Karpas-422 (cell line): ENCODE measurements at regions not wholly inside any gene's neighbourhood (a gene's known extent, or its start where the extent isn't known, plus 50 kb on each side); places are given as distances from the start of the nearest gene placed in this dataset.

Source experiments
- DNase-seq: peaks from one replicate; pipeline ENCODE4 v3.0.0-alpha.2; 2015
- H2AFZ ChIP-seq: fragments of 200-600 bp; sonication (generic); 2 replicates; pipeline ENCODE4 v1.6.1; 2014; ENCODE audit warnings: antibody characterized with exemption, low read length, mixed read lengths
- H3K27ac ChIP-seq: fragments of 200-600 bp; sonication (generic); 2 replicates; pipeline ENCODE4 v1.5.1; 2014; ENCODE audit warnings: mild to moderate bottlenecking, low read length, moderate library complexity
- H3K27me3 ChIP-seq: fragments of 200-600 bp; sonication (generic); 2 replicates; pipeline ENCODE4 v1.6.1; 2014; ENCODE audit warnings: low read length, mixed read lengths
- H3K36me3 ChIP-seq: fragments of 200-600 bp; sonication (generic); 2 replicates; pipeline ENCODE4 v1.6.1; 2014; ENCODE audit warnings: low read length, mixed read lengths; ENCODE audit not compliant: insufficient read depth
- H3K4me1 ChIP-seq: fragments of 200-600 bp; sonication (generic); 2 replicates; pipeline ENCODE4 v1.6.1; 2014; ENCODE audit warnings: mild to moderate bottlenecking, low read length, mixed read lengths
- H3K4me2 ChIP-seq: fragments of 200-600 bp; sonication (generic); 2 replicates; pipeline ENCODE4 v1.6.1; 2014; ENCODE audit warnings: low read length, low read depth, mild to moderate bottlenecking; ENCODE audit not compliant: poor library complexity, severe bottlenecking
- H3K4me3 ChIP-seq: fragments of 200-600 bp; sonication (generic); 2 replicates; pipeline ENCODE4 v1.5.1; 2014; ENCODE audit warnings: mild to moderate bottlenecking, antibody characterized with exemption, low read length, mixed read lengths
- H3K79me2 ChIP-seq: fragments of 200-600 bp; sonication (generic); 2 replicates; pipeline ENCODE4 v1.6.1; 2014; ENCODE audit warnings: mild to moderate bottlenecking, low read length, mixed read lengths
- H3K9ac ChIP-seq: fragments of 200-600 bp; sonication (generic); 2 replicates; pipeline ENCODE4 v1.6.0; 2014; ENCODE audit warnings: low read length
- H3K9me2 ChIP-seq: fragments of 200-600 bp; sonication (generic), shearing (Covaris generic); replicated peaks from 2 replicates; pipeline ENCODE4 v1.6.0; 2014; ENCODE audit warnings: mild to moderate bottlenecking, low read length, moderate library complexity; ENCODE audit not compliant: insufficient read depth
- H3K9me3 ChIP-seq: fragments of 300-700, 200-600 bp; sonication (generic); 2 replicates; pipeline ENCODE4 v1.6.1; 2014; ENCODE audit warnings: low read length, mixed read lengths
- H4K20me1 ChIP-seq: fragments of 200-600 bp; sonication (generic); 2 replicates; pipeline ENCODE4 v1.6.1; 2014; ENCODE audit warnings: mild to moderate bottlenecking, antibody characterized with exemption, low read length, low read depth; ENCODE audit not compliant: insufficient read depth

- Histone ChIP-seq H3K4me3 (no peak overlapping the region), H3K27me3 (no peaks in the 10 kb centered on the region), H3K36me3 (no peaks in the 10 kb centered on the region), H3K4me2 (no peak overlapping the region), H3K9ac (no peak overlapping the region), H2AFZ (no peak overlapping the region), H4K20me1 (no peaks in the 10 kb centered on the region), H3K79me2 (no peaks in the 10 kb centered on the region), H3K4me1 (no peaks in the 10 kb centered on the region), H3K9me2 (no peaks in the 10 kb centered on the region), H3K27ac (no peak overlapping the region), H3K9me3 (peaks cover 34% of the 10 kb centered on the region)
- DNase-seq: no peak
Measured at GRCh38 chr18:28635530-28635929, 458.6 kb upstream of the CDH2 start.

- H3K9me3 ChIP-seq: peaks cover 37% of the 10 kb centered on the region
- DNase-seq: no peak
- H3K27ac ChIP-seq: no peak overlapping the region
- no peak overlapping the region for H3K4me3 ChIP-seq
- no peaks in the 10 kb centered on the region for H3K4me1 ChIP-seq
- no peaks in the 10 kb centered on the region for H4K20me1 ChIP-seq
- no peak overlapping the region for H3K9ac ChIP-seq
- no peaks in the 10 kb centered on the region for H3K36me3 ChIP-seq
- H3K4me2 ChIP-seq: no peak overlapping the region
- H2AFZ ChIP-seq: no peak overlapping the region
- no peaks in the 10 kb centered on the region for H3K79me2 ChIP-seq
- no peaks in the 10 kb centered on the region for H3K27me3 ChIP-seq
- H3K9me2 ChIP-seq: no peaks in the 10 kb centered on the region
Measured at GRCh38 chr18:28626756-28627155, 449.8 kb upstream of the CDH2 start.

DNA sequence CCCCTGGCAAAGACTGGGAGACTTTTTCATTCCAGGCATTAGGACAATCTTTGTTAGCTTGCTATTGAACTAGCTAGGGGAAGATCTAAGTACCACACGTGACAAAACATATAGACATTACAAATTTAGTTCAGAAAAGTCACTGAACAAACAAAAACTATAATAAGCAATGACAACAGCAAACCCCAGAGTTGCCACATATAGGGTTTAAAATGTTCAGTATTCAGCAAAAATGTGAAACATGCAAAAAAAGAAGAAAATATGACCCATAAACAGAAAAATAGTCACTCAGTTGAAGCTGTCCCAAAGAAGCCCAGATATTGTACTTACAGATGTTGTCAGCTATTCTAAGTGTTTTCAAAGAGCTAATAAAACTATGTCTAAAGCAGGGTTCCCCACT, 431.1 kb upstream of the CDH2 start:
- Histone ChIP-seq H2AFZ (no peak overlapping the region), H3K36me3 (no peaks in the 10 kb centered on the region), H3K4me1 (no peaks in the 10 kb centered on the region), H3K9me3 (peaks cover 27% of the 10 kb centered on the region), H3K27me3 (no peaks in the 10 kb centered on the region), H3K9ac (no peak overlapping the region), H3K9me2 (no peaks in the 10 kb centered on the region), H3K27ac (no peak overlapping the region), H3K4me3 (no peak overlapping the region), H3K79me2 (no peaks in the 10 kb centered on the region), H3K4me2 (no peak overlapping the region), H4K20me1 (no peaks in the 10 kb centered on the region)
- DNase-seq: no peak

DNA sequence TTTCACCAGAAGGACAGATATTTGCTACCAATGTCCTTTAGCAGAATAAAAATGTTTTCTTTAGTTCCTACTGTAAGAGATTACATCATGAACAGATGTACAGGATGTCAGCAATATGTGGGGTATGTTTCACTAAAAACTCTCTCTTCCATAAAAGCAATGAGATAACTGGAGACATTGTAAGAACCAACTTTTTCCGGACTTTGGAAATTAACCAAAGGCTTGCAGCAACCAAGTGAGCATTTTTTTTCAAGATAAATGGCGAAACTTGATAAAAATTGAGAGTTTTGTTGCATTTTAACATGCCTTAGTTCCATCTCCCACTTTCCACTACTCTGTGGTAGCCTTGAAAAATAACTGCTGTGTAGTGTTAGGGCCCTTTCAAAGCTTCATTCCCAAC, 429.8 kb upstream of the CDH2 start:
- Histone ChIP-seq H2AFZ (no peak overlapping the region), H3K4me3 (no peak overlapping the region), H3K4me1 (no peaks in the 10 kb centered on the region), H3K79me2 (no peaks in the 10 kb centered on the region), H3K9ac (no peak overlapping the region), H4K20me1 (no peaks in the 10 kb centered on the region), H3K4me2 (no peak overlapping the region), H3K27ac (no peak overlapping the region), H3K36me3 (no peaks in the 10 kb centered on the region), H3K9me3 (peaks cover 27% of the 10 kb centered on the region), H3K27me3 (no peaks in the 10 kb centered on the region), H3K9me2 (no peaks in the 10 kb centered on the region)
- DNase-seq: no peak

DNA sequence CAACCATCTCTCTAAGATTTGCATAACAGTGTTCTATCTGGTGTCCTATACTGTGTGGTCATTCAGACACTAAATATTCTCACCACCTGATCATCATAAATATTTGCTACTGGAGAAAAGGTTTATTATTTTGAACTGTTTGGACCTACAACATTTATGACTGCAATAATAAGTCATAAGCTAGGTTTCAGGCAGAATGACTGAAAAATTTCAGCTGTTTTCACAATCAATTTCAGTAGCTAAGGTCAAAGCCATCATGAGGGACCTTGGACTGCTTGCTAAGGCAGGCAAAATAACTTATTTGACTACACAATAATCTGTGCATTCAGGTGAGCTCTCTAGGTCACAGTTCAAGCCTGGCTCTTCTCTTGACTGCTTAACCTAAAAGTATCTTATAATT, 425.5 kb upstream of the CDH2 start:
- no peak for DNase-seq
- H3K9me3 ChIP-seq: peaks cover 41% of the 10 kb centered on the region
- no peak overlapping the region for H2AFZ ChIP-seq
- no peaks in the 10 kb centered on the region for H3K9me2 ChIP-seq
- no peaks in the 10 kb centered on the region for H4K20me1 ChIP-seq
- no peak overlapping the region for H3K27ac ChIP-seq
- no peaks in the 10 kb centered on the region for H3K27me3 ChIP-seq
- H3K9ac ChIP-seq: no peak overlapping the region
- H3K4me2 ChIP-seq: no peak overlapping the region
- H3K79me2 ChIP-seq: no peaks in the 10 kb centered on the region
- no peaks in the 10 kb centered on the region for H3K4me1 ChIP-seq
- no peak overlapping the region for H3K4me3 ChIP-seq
- H3K36me3 ChIP-seq: no peaks in the 10 kb centered on the region

- Histone ChIP-seq H3K27ac (no peak overlapping the region), H3K4me1 (no peaks in the 10 kb centered on the region), H3K36me3 (no peaks in the 10 kb centered on the region), H2AFZ (no peak overlapping the region), H3K9me3 (peaks cover 32% of the 10 kb centered on the region), H3K4me2 (no peak overlapping the region), H3K79me2 (no peaks in the 10 kb centered on the region), H4K20me1 (no peaks in the 10 kb centered on the region), H3K4me3 (no peak overlapping the region), H3K9me2 (no peaks in the 10 kb centered on the region), H3K9ac (no peak overlapping the region), H3K27me3 (no peaks in the 10 kb centered on the region)
- DNase-seq: no peak
Measured at GRCh38 chr18:28594034-28594433, 417.1 kb upstream of the CDH2 start.

DNA sequence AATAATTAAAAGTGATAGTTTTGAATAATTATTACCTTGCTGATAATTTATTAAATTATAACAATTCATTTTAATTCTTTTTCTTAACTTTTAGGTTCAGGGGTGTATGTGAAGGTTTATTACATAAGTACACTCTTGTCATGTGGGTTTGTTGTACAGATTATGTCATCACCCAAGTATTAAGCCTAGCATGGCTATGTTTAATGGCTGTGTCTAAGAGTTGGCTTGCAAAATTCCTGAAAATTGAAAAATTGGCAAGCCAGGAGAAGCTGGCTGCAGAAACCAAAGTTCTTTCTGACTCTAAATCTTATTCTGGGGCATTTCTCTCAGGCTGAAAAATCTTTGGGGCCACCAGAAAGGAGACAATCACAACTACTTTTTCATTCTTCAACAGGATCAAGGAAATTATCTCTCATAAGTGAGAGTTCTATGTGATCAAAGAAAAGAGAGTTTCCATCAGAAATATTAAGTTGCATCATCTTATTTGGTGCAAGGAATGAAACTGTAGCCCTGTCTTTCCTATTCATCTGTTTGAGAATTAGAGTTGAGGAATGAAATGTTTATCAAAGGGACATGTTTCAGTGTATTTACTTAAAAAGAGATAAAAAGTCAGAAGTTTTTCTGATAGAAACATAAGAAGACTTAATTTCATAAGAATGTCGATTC, 412.1 kb upstream of the CDH2 start:
- DNase-seq: no peak
- Histone ChIP-seq H3K9me3 (peaks cover 19% of the 10 kb centered on the region), H3K9me2 (no peaks in the 10 kb centered on the region), H3K36me3 (no peaks in the 10 kb centered on the region), H3K27me3 (no peaks in the 10 kb centered on the region), H3K27ac (no peak overlapping the region), H3K4me3 (no peak overlapping the region), H3K4me2 (no peak overlapping the region), H3K4me1 (no peaks in the 10 kb centered on the region), H2AFZ (no peak overlapping the region), H3K79me2 (no peaks in the 10 kb centered on the region), H3K9ac (no peak overlapping the region), H4K20me1 (no peaks in the 10 kb centered on the region)

DNA sequence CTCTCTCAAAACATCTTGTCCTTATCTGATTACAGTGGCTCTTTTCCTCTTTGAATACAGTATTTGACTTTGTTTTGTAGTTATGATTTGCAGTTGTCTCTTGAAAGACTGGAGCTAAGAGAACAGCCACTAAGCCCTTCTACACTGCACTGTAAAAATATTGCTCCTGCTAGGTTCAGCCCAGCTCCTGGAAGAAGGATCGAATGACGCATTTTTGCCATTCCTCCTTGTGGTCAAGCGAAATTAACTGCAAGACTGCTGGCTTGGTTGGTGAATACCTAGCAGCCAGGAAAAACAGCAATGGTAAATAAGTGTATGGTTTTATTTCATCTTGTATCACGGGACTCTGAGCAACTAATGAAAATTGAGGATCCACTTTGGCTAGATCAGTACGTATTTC, 407.8 kb upstream of the CDH2 start:
- Histone ChIP-seq H3K4me3 (no peak overlapping the region), H3K4me1 (no peaks in the 10 kb centered on the region), H3K9me3 (peaks cover 26% of the 10 kb centered on the region), H3K27me3 (no peaks in the 10 kb centered on the region), H3K9ac (no peak overlapping the region), H3K27ac (no peak overlapping the region), H3K36me3 (no peaks in the 10 kb centered on the region), H3K9me2 (no peaks in the 10 kb centered on the region), H2AFZ (no peak overlapping the region), H3K79me2 (no peaks in the 10 kb centered on the region), H3K4me2 (no peak overlapping the region), H4K20me1 (no peaks in the 10 kb centered on the region)
- no peak for DNase-seq

DNA sequence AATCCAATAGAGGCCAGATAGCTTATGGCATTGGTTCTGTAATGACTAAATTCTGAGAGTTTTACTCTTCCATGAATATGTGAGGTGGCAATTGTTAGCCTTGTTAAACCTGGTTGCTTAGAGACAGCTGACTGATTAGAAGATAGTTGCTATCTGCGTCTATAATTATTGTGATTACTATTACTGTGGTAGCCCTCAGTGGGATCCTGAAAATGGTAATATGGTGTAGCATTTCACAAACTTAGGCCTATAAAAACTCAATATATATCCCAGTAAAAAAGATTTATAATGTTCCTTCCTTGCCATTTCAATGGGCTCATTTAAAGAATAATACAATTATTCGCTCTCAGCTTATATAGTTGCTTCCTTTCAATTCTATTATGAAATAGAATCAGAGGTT, 405.8 kb upstream of the CDH2 start:
- H3K9ac ChIP-seq: no peak overlapping the region
- no peaks in the 10 kb centered on the region for H3K79me2 ChIP-seq
- H4K20me1 ChIP-seq: no peaks in the 10 kb centered on the region
- no peak overlapping the region for H2AFZ ChIP-seq
- no peaks in the 10 kb centered on the region for H3K27me3 ChIP-seq
- no peaks in the 10 kb centered on the region for H3K4me1 ChIP-seq
- no peak for DNase-seq
- no peak overlapping the region for H3K4me3 ChIP-seq
- H3K9me2 ChIP-seq: no peaks in the 10 kb centered on the region
- H3K36me3 ChIP-seq: no peaks in the 10 kb centered on the region
- no peak overlapping the region for H3K4me2 ChIP-seq
- H3K9me3 ChIP-seq: peaks cover 31% of the 10 kb centered on the region
- no peak overlapping the region for H3K27ac ChIP-seq
